Esophagus squamous epithelium (tissue), 4 donors: ENCODE measurements at regions not wholly inside any gene's neighbourhood (a gene's known extent, or its start where the extent isn't known, plus 50 kb on each side); places are given as distances from the start of the nearest gene placed in this dataset.

Source experiments
- CTCF ChIP-seq, 6 experiments: fragments of 450-650 bp in 4 of 6; fragments of 200-600 bp in 2 of 6; sonication (generic) in 2 of 6; IDR thresholded peaks; one replicate each; pipeline ENCODE4 v1.5.1; 2016 to 2019; ENCODE audit warnings: antibody characterized with exemption in 6 of 6, mild to moderate bottlenecking in 4 of 6, moderate library complexity in 4 of 6
- POLR2A ChIP-seq, 4 donors: fragments of 450-650 bp; IDR thresholded peaks; one replicate each; pipeline ENCODE4 v1.6.1; 2017; ENCODE audit warnings: antibody characterized with exemption in 4 of 4, mild to moderate bottlenecking in 4 of 4, moderate library complexity in 3 of 4

- TF ChIP-seq CTCF (IDR thresholded peaks at IDR 0.05) (no peak), POLR2A (IDR thresholded peaks at IDR 0.05) (no peak)
These were observed 90.7 kb upstream of the F13A1 start for GRCh38 chr6:6411115-6411514.
